GM21367 (cell line): ENCODE measurements at regions not wholly inside any gene's neighbourhood (a gene's known extent, or its start where the extent isn't known, plus 50 kb on each side); places are given as distances from the start of the nearest gene placed in this dataset.
A peak's percentile ranks its signal among the peaks of the same experiment; 100 is the strongest.

Source experiments
- ATAC-seq: cut with Tn5 transposase; IDR thresholded peaks from one replicate; pipeline ENCODE4 v1.9.1; 2021; ENCODE audit not compliant: unreplicated experiment

- no peak for ATAC-seq
Measured at GRCh38 chr7:10802011-10802410, 171.7 kb upstream of the PHF14 start.

- no peak for ATAC-seq
Measured at GRCh38 chr7:10802526-10802925, 171.1 kb upstream of the PHF14 start.

- no peak for ATAC-seq
Measured at GRCh38 chr7:10803720-10804119, 170.0 kb upstream of the PHF14 start.

- no peak for ATAC-seq
Measured at GRCh38 chr7:10804770-10805169, 168.9 kb upstream of the PHF14 start.

GRCh38 chr7:10815546-10815945 lies 158.1 kb upstream of the PHF14 start:
- no peak for ATAC-seq

- no peak for ATAC-seq
Measured at GRCh38 chr7:10821156-10821555, 152.5 kb upstream of the PHF14 start.

- ATAC-seq: no peak
Measured at GRCh38 chr7:10824154-10824553, 149.5 kb upstream of the PHF14 start.

GRCh38 chr7:10838228-10838627 lies 135.4 kb upstream of the PHF14 start:
- ATAC-seq: no peak

GRCh38 chr7:10845225-10845624 lies 128.4 kb upstream of the PHF14 start:
- ATAC-seq: no peak

- no peak for ATAC-seq
Measured at GRCh38 chr7:10855583-10855982, 118.1 kb upstream of the PHF14 start.

GRCh38 chr7:10860516-10860915 lies 113.2 kb upstream of the PHF14 start:
- no peak for ATAC-seq

GRCh38 chr7:10863476-10863875 lies 110.2 kb upstream of the PHF14 start:
- no peak for ATAC-seq

- ATAC-seq: no peak
Measured at GRCh38 chr7:10874666-10875065, 99.0 kb upstream of the PHF14 start.

- no peak for ATAC-seq
Measured at GRCh38 chr7:10875080-10875479, 98.6 kb upstream of the PHF14 start.

- ATAC-seq: peak; percentile 8
Measured at GRCh38 chr7:10888861-10889260, 84.8 kb upstream of the PHF14 start.

- peak; percentile 98 for ATAC-seq
Measured at GRCh38 chr7:10889266-10889898, 84.3 kb upstream of the PHF14 start.

GRCh38 chr7:10908600-10908999 lies 65.1 kb upstream of the PHF14 start:
- ATAC-seq: no peak

- no peak for ATAC-seq
Measured at GRCh38 chr7:10910447-10910846, 63.2 kb upstream of the PHF14 start.

GRCh38 chr7:10912077-10912476 lies 61.6 kb upstream of the PHF14 start:
- ATAC-seq: no peak

- no peak for ATAC-seq
Measured at GRCh38 chr7:10913457-10913856, 60.2 kb upstream of the PHF14 start.

GRCh38 chr7:10918093-10918590 lies 55.5 kb upstream of the PHF14 start:
- ATAC-seq: no peak

- no peak for ATAC-seq
Measured at GRCh38 chr7:10919923-10920322, 53.7 kb upstream of the PHF14 start.
